HEK293 (cell line): ENCODE measurements at regions not wholly inside any gene's neighbourhood (a gene's known extent, or its start where the extent isn't known, plus 50 kb on each side); places are given as distances from the start of the nearest gene placed in this dataset.

Experiments used
- ZNF621 ChIP-seq: fragments of 450-650 bp; formaldehyde crosslinking; IDR thresholded peaks from 2 replicates; pipeline ENCODE4 v1.5.1; 2017; ENCODE audit warnings: missing biosample characterization, missing genetic modification characterization
- TF ChIP-seq, protein P1 (sequence below): fragments of 450-650 bp; IDR thresholded peaks from 2 replicates; pipeline ENCODE4 v1.5.1; 2018; ENCODE audit warnings: missing biosample characterization, mild to moderate bottlenecking, missing genetic modification characterization

DNA sequence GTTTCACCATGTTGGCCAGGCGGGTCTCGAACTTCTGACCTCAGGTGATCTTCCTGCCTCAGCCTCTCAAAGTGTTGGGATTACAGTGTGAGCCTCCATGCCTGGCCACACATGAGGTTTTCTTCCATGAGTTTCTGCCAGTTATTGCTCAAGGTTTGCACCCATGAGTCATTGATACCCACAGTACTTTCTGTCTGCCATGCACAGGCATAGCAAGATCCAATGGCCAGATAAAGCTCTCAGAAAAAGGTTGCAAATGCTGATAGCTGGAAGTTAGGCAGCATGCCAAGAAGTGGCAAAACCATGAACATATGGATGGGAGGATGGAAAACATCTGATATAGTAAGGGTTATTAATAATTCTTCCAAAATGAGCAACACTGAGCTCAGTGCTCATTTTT, 298.7 kb upstream of the NRG3 start:
- no peak for TF ChIP-seq ZNF621
- TF ChIP-seq, protein P1, sequence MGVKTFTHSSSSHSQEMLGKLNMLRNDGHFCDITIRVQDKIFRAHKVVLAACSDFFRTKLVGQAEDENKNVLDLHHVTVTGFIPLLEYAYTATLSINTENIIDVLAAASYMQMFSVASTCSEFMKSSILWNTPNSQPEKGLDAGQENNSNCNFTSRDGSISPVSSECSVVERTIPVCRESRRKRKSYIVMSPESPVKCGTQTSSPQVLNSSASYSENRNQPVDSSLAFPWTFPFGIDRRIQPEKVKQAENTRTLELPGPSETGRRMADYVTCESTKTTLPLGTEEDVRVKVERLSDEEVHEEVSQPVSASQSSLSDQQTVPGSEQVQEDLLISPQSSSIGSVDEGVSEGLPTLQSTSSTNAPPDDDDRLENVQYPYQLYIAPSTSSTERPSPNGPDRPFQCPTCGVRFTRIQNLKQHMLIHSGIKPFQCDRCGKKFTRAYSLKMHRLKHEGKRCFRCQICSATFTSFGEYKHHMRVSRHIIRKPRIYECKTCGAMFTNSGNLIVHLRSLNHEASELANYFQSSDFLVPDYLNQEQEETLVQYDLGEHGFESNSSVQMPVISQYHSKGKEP (tag by site-specific recombination) = no peak
